ENCODE measurements at regions not wholly inside any gene's neighbourhood (a gene's known extent, or its start where the extent isn't known, plus 50 kb on each side); places are given as distances from the start of the nearest gene placed in this dataset.

DNA sequence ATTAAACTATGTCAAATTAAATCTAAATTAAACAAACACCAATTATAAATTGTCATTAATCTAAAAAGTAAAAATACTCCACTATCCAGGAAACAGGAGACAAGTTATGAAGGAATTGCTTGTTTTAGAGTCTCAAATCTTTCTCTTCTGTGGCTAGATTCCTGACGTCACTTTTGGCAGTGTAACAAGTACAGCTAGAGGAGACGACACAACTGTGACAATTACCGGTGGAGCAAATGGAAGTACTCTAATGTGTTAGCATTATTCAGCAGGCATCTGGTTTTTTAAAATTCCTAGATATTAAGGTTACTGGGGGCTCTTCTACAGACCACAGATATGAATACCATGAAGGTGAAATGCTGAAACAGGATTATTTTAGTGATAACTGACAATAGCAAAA, 1042.7 kb downstream of the EPHA7 start:
- DNase-seq (ENCODE audit: low read depth) = no peak
- no peak overlapping the region for H3K4me3 ChIP-seq (ENCODE audit: low read depth, low read length)
- TF ChIP-seq, protein P1, sequence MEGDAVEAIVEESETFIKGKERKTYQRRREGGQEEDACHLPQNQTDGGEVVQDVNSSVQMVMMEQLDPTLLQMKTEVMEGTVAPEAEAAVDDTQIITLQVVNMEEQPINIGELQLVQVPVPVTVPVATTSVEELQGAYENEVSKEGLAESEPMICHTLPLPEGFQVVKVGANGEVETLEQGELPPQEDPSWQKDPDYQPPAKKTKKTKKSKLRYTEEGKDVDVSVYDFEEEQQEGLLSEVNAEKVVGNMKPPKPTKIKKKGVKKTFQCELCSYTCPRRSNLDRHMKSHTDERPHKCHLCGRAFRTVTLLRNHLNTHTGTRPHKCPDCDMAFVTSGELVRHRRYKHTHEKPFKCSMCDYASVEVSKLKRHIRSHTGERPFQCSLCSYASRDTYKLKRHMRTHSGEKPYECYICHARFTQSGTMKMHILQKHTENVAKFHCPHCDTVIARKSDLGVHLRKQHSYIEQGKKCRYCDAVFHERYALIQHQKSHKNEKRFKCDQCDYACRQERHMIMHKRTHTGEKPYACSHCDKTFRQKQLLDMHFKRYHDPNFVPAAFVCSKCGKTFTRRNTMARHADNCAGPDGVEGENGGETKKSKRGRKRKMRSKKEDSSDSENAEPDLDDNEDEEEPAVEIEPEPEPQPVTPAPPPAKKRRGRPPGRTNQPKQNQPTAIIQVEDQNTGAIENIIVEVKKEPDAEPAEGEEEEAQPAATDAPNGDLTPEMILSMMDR (IDR thresholded peaks at IDR 0.05; ENCODE audit: control insufficient read depth, extremely low read depth, insufficient read depth) = no peak

DNA sequence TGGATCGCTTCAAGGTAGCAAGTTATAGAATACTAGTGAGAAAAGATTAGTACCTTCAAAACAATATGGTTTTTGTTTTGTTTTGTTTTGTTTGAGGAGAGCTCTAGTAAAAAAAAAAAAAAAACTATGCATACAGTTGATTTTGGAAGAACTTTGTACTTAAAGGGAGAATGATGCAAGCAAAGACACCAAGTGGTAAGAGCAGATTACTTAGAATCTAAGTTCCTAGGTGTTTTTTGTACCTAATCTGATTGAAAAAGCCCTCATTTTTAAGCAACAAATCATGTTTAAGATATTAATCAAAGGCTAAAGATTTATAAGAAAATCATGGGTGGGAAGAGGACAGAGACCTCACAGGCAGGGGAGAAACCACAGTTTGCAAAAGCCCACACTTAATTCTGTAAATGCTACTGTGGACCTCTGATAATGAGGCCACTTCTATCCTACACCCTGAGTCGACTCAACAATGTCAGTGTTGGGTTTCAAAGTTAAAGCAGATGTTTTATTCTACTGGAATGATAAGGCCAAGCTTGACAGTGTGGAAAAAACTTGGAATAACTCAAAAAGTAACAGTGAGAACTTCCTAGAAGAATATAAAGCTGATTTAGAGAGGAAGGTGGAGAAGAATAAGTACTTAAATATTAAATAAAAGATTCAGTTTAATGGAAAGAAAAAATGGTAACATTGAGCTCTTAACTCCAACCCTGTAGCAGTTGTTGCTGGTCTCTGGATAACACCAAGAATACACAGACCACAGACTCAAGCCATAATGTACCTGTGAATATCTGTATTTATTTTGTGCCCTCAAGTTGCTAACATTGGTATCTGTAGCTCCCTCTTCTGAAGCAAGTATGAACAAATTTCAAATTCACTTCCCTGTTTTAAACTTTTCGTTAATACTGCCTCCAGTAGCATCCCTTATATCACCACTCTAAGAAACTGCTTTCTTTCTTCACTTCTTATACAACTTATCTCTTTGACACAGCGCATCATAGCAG, 1047.8 kb downstream of the EPHA7 start:
- TF ChIP-seq, protein P1 (IDR thresholded peaks at IDR 0.05; ENCODE audit: control insufficient read depth, extremely low read depth, insufficient read depth) = no peak
- H3K4me3 ChIP-seq (ENCODE audit: low read depth, low read length) = no peak overlapping the region
- no peak for DNase-seq (ENCODE audit: low read depth)

DNA sequence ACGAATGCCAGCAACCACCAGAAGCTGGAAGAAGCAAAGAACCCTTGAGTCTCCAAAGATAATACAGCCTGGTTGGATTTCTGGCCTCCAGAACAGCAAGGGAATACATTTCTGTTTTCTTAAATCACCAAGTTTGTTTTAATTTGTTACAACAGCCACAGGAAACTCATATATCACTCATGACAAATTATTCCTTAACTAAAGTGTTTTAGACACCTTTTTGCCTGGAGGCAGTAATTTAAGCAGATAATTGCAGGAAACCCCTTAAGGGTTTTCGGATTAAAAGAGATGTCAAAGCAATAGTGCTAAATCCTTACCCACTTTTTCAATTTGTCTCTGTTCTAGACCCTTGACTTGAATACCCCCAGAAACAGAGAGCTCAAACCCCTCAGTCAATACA, 1050.0 kb downstream of the EPHA7 start:
- H3K4me3 ChIP-seq (ENCODE audit: low read depth, low read length) = no peak overlapping the region
- DNase-seq (ENCODE audit: low read depth) = no peak
- TF ChIP-seq, protein P1 (IDR thresholded peaks at IDR 0.05; ENCODE audit: control insufficient read depth, extremely low read depth, insufficient read depth) = no peak

DNA sequence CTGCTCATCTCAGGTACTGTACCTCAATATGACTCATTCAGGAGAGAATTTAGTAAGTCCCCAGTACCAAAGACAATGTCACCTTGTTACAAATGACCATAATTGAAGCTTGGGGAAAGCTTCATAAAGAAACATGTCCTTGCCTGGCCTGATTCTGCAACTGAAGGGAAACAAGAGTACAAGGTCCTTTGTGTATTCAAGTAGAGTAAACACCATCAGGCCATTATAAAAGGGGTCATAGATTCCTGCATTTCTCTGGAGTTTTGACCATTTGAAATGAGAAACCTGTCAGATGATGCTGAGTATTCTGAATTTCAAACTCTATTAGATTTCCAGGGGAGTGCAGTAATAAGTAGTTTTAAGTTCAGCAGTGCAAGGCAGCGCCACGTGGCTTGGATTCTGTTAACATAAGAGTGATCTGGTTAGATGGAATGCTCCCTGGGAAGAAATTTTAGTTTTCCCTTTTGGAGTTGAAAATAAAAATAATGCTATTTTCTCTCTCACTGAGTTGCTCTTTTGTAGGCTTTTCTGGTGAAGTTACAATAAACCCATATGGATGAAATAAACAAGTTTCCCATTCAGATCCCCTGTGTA, 1054.3 kb downstream of the EPHA7 start:
- DNase-seq (ENCODE audit: low read depth) = no peak
- H3K4me3 ChIP-seq (ENCODE audit: low read depth, low read length) = no peak overlapping the region
- TF ChIP-seq, protein P1 (IDR thresholded peaks at IDR 0.05; ENCODE audit: control insufficient read depth, extremely low read depth, insufficient read depth) = no peak

DNA sequence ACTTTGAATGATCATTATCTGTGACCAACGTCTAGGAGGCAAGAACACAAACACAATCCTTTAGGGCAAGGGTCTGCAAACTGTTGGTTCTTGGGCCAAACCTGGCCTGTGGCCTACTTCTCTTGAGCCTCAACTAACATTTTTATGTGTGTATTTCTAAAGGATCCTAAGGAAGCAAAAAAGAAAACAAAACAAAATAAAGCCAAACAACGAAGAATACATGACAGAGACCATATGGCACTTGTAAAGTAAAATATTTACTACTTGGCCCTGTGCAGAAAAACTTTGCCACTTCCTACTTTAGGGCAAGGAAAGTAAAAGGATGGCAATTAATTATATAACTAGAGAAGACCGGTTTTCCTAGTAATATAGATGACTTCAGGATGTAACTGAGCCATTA, 1056.2 kb downstream of the EPHA7 start:
- H3K4me3 ChIP-seq (ENCODE audit: low read depth, low read length) = no peak overlapping the region
- no peak for DNase-seq (ENCODE audit: low read depth)
- TF ChIP-seq, protein P1 (IDR thresholded peaks at IDR 0.05; ENCODE audit: control insufficient read depth, extremely low read depth, insufficient read depth) = no peak

DNA sequence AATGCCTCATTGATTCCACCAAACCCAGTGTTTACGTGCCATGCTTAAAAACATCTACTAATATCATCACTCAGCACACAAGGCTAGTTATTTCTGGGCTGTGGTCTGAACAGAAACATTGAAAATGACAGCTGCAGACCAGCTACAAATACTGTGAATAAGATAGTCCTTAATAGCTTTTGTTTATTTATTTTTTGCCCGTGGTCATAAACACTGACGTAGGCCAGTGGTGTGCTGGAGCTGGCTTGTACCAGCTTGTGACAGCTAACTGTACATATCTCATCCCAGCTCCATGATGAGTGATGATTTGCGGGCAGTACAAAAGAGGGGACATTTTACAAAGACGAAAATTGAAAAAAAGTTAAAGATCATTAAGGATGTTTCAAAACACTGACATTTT, 1057.0 kb downstream of the EPHA7 start:
- H3K4me3 ChIP-seq (ENCODE audit: low read depth, low read length) = no peak overlapping the region
- TF ChIP-seq, protein P1 (IDR thresholded peaks at IDR 0.05; ENCODE audit: control insufficient read depth, extremely low read depth, insufficient read depth) = no peak

More for the DNA sequence above, 1057.0 kb downstream of the EPHA7 start:
- no peak for DNase-seq (ENCODE audit: low read depth)
